ENCODE measurements at regions not wholly inside any gene's neighbourhood (a gene's known extent, or its start where the extent isn't known, plus 50 kb on each side); places are given as distances from the start of the nearest gene placed in this dataset.
A peak's percentile ranks its signal among the peaks of the same experiment; 100 is the strongest.

GRCh38 chr2:217412721-217413120, 552.9 kb upstream of the TNP1 start:
- no peak for DNase-seq
- intact Hi-C loops (cut with micrococcal nuclease) = no loop called here
- peak; percentile 92 for ATAC-seq

- DNase-seq (no peak), ATAC-seq (peak; percentile 62)
- intact Hi-C loops (cut with micrococcal nuclease) = no loop called here
Observed at GRCh38 chr2:217412277-217412676, 552.4 kb upstream of the TNP1 start.

- intact Hi-C loops (cut with micrococcal nuclease) = no loop called here
- ATAC-seq = no peak
- no peak for DNase-seq
Observed at GRCh38 chr2:217410681-217410960, 550.8 kb upstream of the TNP1 start.

- intact Hi-C loops (cut with micrococcal nuclease) = no loop called here
- DNase-seq = peak; percentile 41
- ATAC-seq = peak; percentile 27
Observed at GRCh38 chr2:217409949-217410680, 550.3 kb upstream of the TNP1 start.

- DNase-seq (no peak), ATAC-seq (no peak)
- intact Hi-C loops (cut with micrococcal nuclease) = no loop called here
Observed at GRCh38 chr2:217407362-217407761, 547.5 kb upstream of the TNP1 start.

- intact Hi-C loops (cut with micrococcal nuclease) = no loop called here
- no peak for DNase-seq
- no peak for ATAC-seq
Observed at GRCh38 chr2:217404236-217404760, 544.4 kb upstream of the TNP1 start.

GRCh38 chr2:217402761-217403383, 543.0 kb upstream of the TNP1 start:
- peak; percentile 39 for DNase-seq
- ATAC-seq = peak; percentile 42
- intact Hi-C loops (cut with micrococcal nuclease) = no loop called here

GRCh38 chr2:217402144-217402543, 542.3 kb upstream of the TNP1 start:
- ATAC-seq = no peak
- intact Hi-C loops (cut with micrococcal nuclease) = no loop called here

GRCh38 chr2:217399291-217399690, 539.4 kb upstream of the TNP1 start:
- ATAC-seq (no peak), DNase-seq (no peak)
- intact Hi-C loops (cut with micrococcal nuclease) = no loop called here

More at GRCh38 chr2:217402144-217402543, 542.3 kb upstream of the TNP1 start:
- no peak for DNase-seq

GRCh38 chr2:217398860-217399259, 539.0 kb upstream of the TNP1 start:
- peak; percentile 44 for DNase-seq
- intact Hi-C loops (cut with micrococcal nuclease) = no loop called here
- ATAC-seq = peak; percentile 52

GRCh38 chr2:217398101-217398500, 538.2 kb upstream of the TNP1 start:
- ATAC-seq (no peak), DNase-seq (no peak)
- intact Hi-C loops (cut with micrococcal nuclease) = no loop called here

GRCh38 chr2:217396586-217396985, 536.7 kb upstream of the TNP1 start:
- intact Hi-C loops (cut with micrococcal nuclease) = no loop called here
- DNase-seq (no peak), ATAC-seq (no peak)

- ATAC-seq (no peak), DNase-seq (no peak)
- intact Hi-C loops (cut with micrococcal nuclease) = no loop called here
Observed at GRCh38 chr2:217396165-217396564, 536.3 kb upstream of the TNP1 start.

GRCh38 chr2:217394510-217395351, 534.9 kb upstream of the TNP1 start:
- ATAC-seq (no peak), DNase-seq (no peak)
- intact Hi-C loops (cut with micrococcal nuclease) = no loop called here

GRCh38 chr2:217393585-217394032, 533.7 kb upstream of the TNP1 start:
- ATAC-seq = peak; percentile 98
- peak; percentile 72 for DNase-seq
- intact Hi-C loops (cut with micrococcal nuclease) = no loop called here

- intact Hi-C loops (cut with micrococcal nuclease) = no loop called here
- ATAC-seq = peak; percentile 63
- no peak for DNase-seq
Observed at GRCh38 chr2:217392930-217393584, 533.2 kb upstream of the TNP1 start.

GRCh38 chr2:217387776-217388387, 528.0 kb upstream of the TNP1 start:
- peak; percentile 37 for DNase-seq
- intact Hi-C loops (cut with micrococcal nuclease) = no loop called here
- peak; percentile 77 for ATAC-seq

- ATAC-seq (no peak), DNase-seq (no peak)
- intact Hi-C loops (cut with micrococcal nuclease) = no loop called here
Observed at GRCh38 chr2:217386041-217386440, 526.2 kb upstream of the TNP1 start.

GRCh38 chr2:217383620-217384019, 523.8 kb upstream of the TNP1 start:
- ATAC-seq (no peak), DNase-seq (no peak)
- intact Hi-C loops (cut with micrococcal nuclease) = no loop called here

Measured in left ventricle myocardium superior (tissue), 1 donor.